Adrenal gland (tissue), 5 donors: ENCODE measurements at regions not wholly inside any gene's neighbourhood (a gene's known extent, or its start where the extent isn't known, plus 50 kb on each side); places are given as distances from the start of the nearest gene placed in this dataset.

Experiments
- CTCF ChIP-seq, 6 experiments: fragments of 450-650 bp in 4 of 6; fragments of 200-600 bp in 2 of 6; sonication (generic) in 1 of 6; IDR thresholded peaks; 1 replicate in 5 of 6; 2 replicates in 1 of 6; pipeline versions ENCODE4 v1.5.1 to v1.8.0; 2016 to 2021; ENCODE audit warnings: antibody characterized with exemption in 6 of 6, mild to moderate bottlenecking in 2 of 6, moderate library complexity in 1 of 6
- POLR2A ChIP-seq, 2 donors: fragments of 450-650 bp; IDR thresholded peaks; one replicate each; pipeline ENCODE4 v1.6.1; 2017; ENCODE audit warnings: antibody characterized with exemption in 2 of 2, mild to moderate bottlenecking in 2 of 2, moderate library complexity in 1 of 2
- donor health status: DM: no; HTN: no; CAD: no.

GRCh38 chr13:58977085-58977484, 1186.6 kb downstream of the DIAPH3 start:
- TF ChIP-seq CTCF (IDR thresholded peaks at IDR 0.05) (no peak), POLR2A (IDR thresholded peaks at IDR 0.05) (no peak)
